Activated CD4-positive, alpha-beta T cell treated with anti-CD3 and anti-CD28 coated beads, Interleukin-2, amount 10 ng/mL, durations not matched to agents 7 days and 5 days (primary cell): ENCODE measurements at regions not wholly inside any gene's neighbourhood (a gene's known extent, or its start where the extent isn't known, plus 50 kb on each side); places are given as distances from the start of the nearest gene placed in this dataset.

Source experiments
- CTCF ChIA-PET: fragments of 350-600 bp; sonication (Branson Sonifier 250); formaldehyde crosslinking; loops from one replicate; lab custom pipeline; 2021; ENCODE audit warnings: antibody characterized with exemption; lab: Charles Lee
- POLR2A ChIA-PET: fragments of 350-600 bp; sonication (Branson Sonifier 250); formaldehyde crosslinking; loops from one replicate; lab custom pipeline; 2021; ENCODE audit warnings: antibody characterized with exemption; lab: Charles Lee
- DNase-seq: peaks from one replicate; pipeline ENCODE4 v3.0.0-alpha.2; 2020
- H3K27ac Mint-ChIP-seq: one replicate; pipeline ENCODE4 v1.8.0; 2021; ENCODE audit warnings: mild to moderate bottlenecking, moderate library complexity, mixed read lengths
- H3K27me3 Mint-ChIP-seq: one replicate; pipeline ENCODE4 v1.8.0; 2021; ENCODE audit warnings: mixed read lengths
- H3K36me3 Mint-ChIP-seq: one replicate; pipeline ENCODE4 v1.8.0; 2021; ENCODE audit warnings: low read depth, mixed read lengths
- H3K4me1 Mint-ChIP-seq: one replicate; pipeline ENCODE4 v1.8.0; 2021; ENCODE audit warnings: mixed read lengths
- H3K4me3 Mint-ChIP-seq: one replicate; pipeline ENCODE4 v1.8.0; 2021; ENCODE audit warnings: mild to moderate bottlenecking, moderate library complexity, mixed read lengths
- H3K9me3 Mint-ChIP-seq: one replicate; pipeline ENCODE4 v1.8.0; 2021; ENCODE audit warnings: mixed read lengths

- no peak for DNase-seq
- H3K4me1 Mint-ChIP-seq, result no peaks in the 10 kb centered on the region
- H3K36me3 Mint-ChIP-seq, result no peaks in the 10 kb centered on the region
- ChIA-PET POLR2A (no interaction called here), CTCF (interaction anchor here (1.5 kb wide), 1 partner anchor 15 kb away, joined by 4 read pairs; no protein-coding TSS in a partner anchor)
- H3K27ac Mint-ChIP-seq, result no peak overlapping the region
- peaks cover 5% of the 10 kb centered on the region for H3K27me3 Mint-ChIP-seq
- no peak overlapping the region for H3K4me3 Mint-ChIP-seq
- no peaks in the 10 kb centered on the region for H3K9me3 Mint-ChIP-seq
Measured at GRCh38 chr16:86680162-86680561, 101.8 kb downstream of the FOXL1 start.

- DNase-seq, result no peak
- Mint-ChIP-seq H3K4me3 (no peak overlapping the region), H3K9me3 (no peaks in the 10 kb centered on the region), H3K27me3 (peaks cover 5% of the 10 kb centered on the region), H3K27ac (no peak overlapping the region), H3K36me3 (no peaks in the 10 kb centered on the region), H3K4me1 (no peaks in the 10 kb centered on the region)
- ChIA-PET POLR2A (no interaction called here), CTCF (interaction anchor here (1.5 kb wide), 1 partner anchor 16 kb away, joined by 4 read pairs; no protein-coding TSS in a partner anchor)
Measured at GRCh38 chr16:86680661-86681030, 102.3 kb downstream of the FOXL1 start.

GRCh38 chr16:86681031-86681756 lies 102.8 kb downstream of the FOXL1 start:
- POLR2A ChIA-PET, result no interaction called here
- no peaks in the 10 kb centered on the region for H3K36me3 Mint-ChIP-seq
- H3K27ac Mint-ChIP-seq, result no peak overlapping the region
- no peaks in the 10 kb centered on the region for H3K4me1 Mint-ChIP-seq
- H3K27me3 Mint-ChIP-seq, result peaks cover 5% of the 10 kb centered on the region
- no peaks in the 10 kb centered on the region for H3K9me3 Mint-ChIP-seq
- H3K4me3 Mint-ChIP-seq, result no peak overlapping the region
- DNase-seq, result no peak
- CTCF ChIA-PET, result interaction anchor here (1.5 kb wide), 1 partner anchor 16 kb away, joined by 4 read pairs; no protein-coding TSS in a partner anchor

- POLR2A ChIA-PET, result no interaction called here
- Mint-ChIP-seq H3K4me1 (no peaks in the 10 kb centered on the region), H3K27ac (no peak overlapping the region), H3K36me3 (no peaks in the 10 kb centered on the region), H3K27me3 (peaks cover 5% of the 10 kb centered on the region), H3K4me3 (no peak overlapping the region), H3K9me3 (no peaks in the 10 kb centered on the region)
- no peak for DNase-seq
- CTCF ChIA-PET, result no interaction called here
Measured at GRCh38 chr16:86681757-86682106, 103.4 kb downstream of the FOXL1 start.

GRCh38 chr16:86682219-86682904 lies 104.0 kb downstream of the FOXL1 start:
- Mint-ChIP-seq H3K27me3 (peaks cover 5% of the 10 kb centered on the region), H3K36me3 (no peaks in the 10 kb centered on the region), H3K27ac (no peak overlapping the region), H3K4me1 (no peaks in the 10 kb centered on the region), H3K4me3 (no peak overlapping the region), H3K9me3 (no peaks in the 10 kb centered on the region)
- ChIA-PET CTCF (no interaction called here), POLR2A (no interaction called here)
- no peak for DNase-seq

- H3K4me1 Mint-ChIP-seq, result no peaks in the 10 kb centered on the region
Measured at GRCh38 chr16:86683441-86684194, 105.3 kb downstream of the FOXL1 start.

GRCh38 chr16:86685076-86685475 lies 106.7 kb downstream of the FOXL1 start:
- DNase-seq, result no peak
- H3K4me3 Mint-ChIP-seq, result no peak overlapping the region
- ChIA-PET POLR2A (no interaction called here), CTCF (interaction anchor here (1.2 kb wide), 1 partner anchor 14 kb away, joined by 3 read pairs; no protein-coding TSS in a partner anchor)
- peaks cover 3% of the 10 kb centered on the region for H3K27me3 Mint-ChIP-seq
- H3K4me1 Mint-ChIP-seq, result no peaks in the 10 kb centered on the region
- no peak overlapping the region for H3K27ac Mint-ChIP-seq
- H3K9me3 Mint-ChIP-seq, result no peaks in the 10 kb centered on the region
- H3K36me3 Mint-ChIP-seq, result no peaks in the 10 kb centered on the region

More at GRCh38 chr16:86683441-86684194, 105.3 kb downstream of the FOXL1 start:
- POLR2A ChIA-PET, result no interaction called here
- no peaks in the 10 kb centered on the region for H3K36me3 Mint-ChIP-seq
- no peaks in the 10 kb centered on the region for H3K9me3 Mint-ChIP-seq
- H3K27me3 Mint-ChIP-seq, result peaks cover 5% of the 10 kb centered on the region
- no peak for DNase-seq
- no peak overlapping the region for H3K27ac Mint-ChIP-seq
- no peak overlapping the region for H3K4me3 Mint-ChIP-seq
- CTCF ChIA-PET, result no interaction called here

GRCh38 chr16:86690970-86691369 lies 112.6 kb downstream of the FOXL1 start:
- Mint-ChIP-seq H3K27me3 (peaks cover 8% of the 10 kb centered on the region), H3K36me3 (no peaks in the 10 kb centered on the region), H3K4me1 (no peaks in the 10 kb centered on the region), H3K4me3 (no peak overlapping the region), H3K9me3 (no peaks in the 10 kb centered on the region), H3K27ac (no peak overlapping the region)
- DNase-seq, result no peak
- ChIA-PET CTCF (no interaction called here), POLR2A (no interaction called here)

GRCh38 chr16:86692426-86692825 lies 114.1 kb downstream of the FOXL1 start:
- peaks cover 8% of the 10 kb centered on the region for H3K27me3 Mint-ChIP-seq
- H3K4me3 Mint-ChIP-seq, result no peak overlapping the region
- H3K4me1 Mint-ChIP-seq, result no peaks in the 10 kb centered on the region
- H3K9me3 Mint-ChIP-seq, result no peaks in the 10 kb centered on the region
- CTCF ChIA-PET, result no interaction called here
- POLR2A ChIA-PET, result no interaction called here
- no peak for DNase-seq
- no peaks in the 10 kb centered on the region for H3K36me3 Mint-ChIP-seq
- H3K27ac Mint-ChIP-seq, result no peak overlapping the region

GRCh38 chr16:86693033-86693432 lies 114.7 kb downstream of the FOXL1 start:
- H3K27ac Mint-ChIP-seq, result no peak overlapping the region
- no peaks in the 10 kb centered on the region for H3K4me1 Mint-ChIP-seq
- no peak overlapping the region for H3K4me3 Mint-ChIP-seq
- DNase-seq, result no peak
- H3K27me3 Mint-ChIP-seq, result peaks cover 8% of the 10 kb centered on the region
- POLR2A ChIA-PET, result no interaction called here
- no peaks in the 10 kb centered on the region for H3K36me3 Mint-ChIP-seq
- no peaks in the 10 kb centered on the region for H3K9me3 Mint-ChIP-seq
- CTCF ChIA-PET, result no interaction called here

- Mint-ChIP-seq H3K27me3 (peaks cover under 1% of the 10 kb centered on the region), H3K36me3 (no peaks in the 10 kb centered on the region), H3K4me1 (no peaks in the 10 kb centered on the region), H3K27ac (no peak overlapping the region), H3K9me3 (no peaks in the 10 kb centered on the region), H3K4me3 (no peak overlapping the region)
- no peak for DNase-seq
- POLR2A ChIA-PET, result no interaction called here
- CTCF ChIA-PET, result no interaction called here
Measured at GRCh38 chr16:86697715-86698114, 119.4 kb downstream of the FOXL1 start.

- Mint-ChIP-seq H3K9me3 (no peaks in the 10 kb centered on the region), H3K36me3 (no peaks in the 10 kb centered on the region), H3K4me1 (no peaks in the 10 kb centered on the region), H3K27ac (no peak overlapping the region), H3K27me3 (no peaks in the 10 kb centered on the region), H3K4me3 (no peak overlapping the region)
- no peak for DNase-seq
- POLR2A ChIA-PET, result no interaction called here
- CTCF ChIA-PET, result no interaction called here
Measured at GRCh38 chr16:86700046-86700945, 121.9 kb downstream of the FOXL1 start.
